GM12873 (cell line): ENCODE measurements at regions not wholly inside any gene's neighbourhood (a gene's known extent, or its start where the extent isn't known, plus 50 kb on each side); places are given as distances from the start of the nearest gene placed in this dataset.

Experiments used
- CTCF ChIP-seq: IDR thresholded peaks from 2 replicates; pipeline ENCODE4 v1.5.1; 2012; ENCODE audit warnings: low read depth, mild to moderate bottlenecking, moderate library complexity, low read length, control low read depth; ENCODE audit not compliant: insufficient read depth; ENCODE audit errors: missing control alignments

DNA sequence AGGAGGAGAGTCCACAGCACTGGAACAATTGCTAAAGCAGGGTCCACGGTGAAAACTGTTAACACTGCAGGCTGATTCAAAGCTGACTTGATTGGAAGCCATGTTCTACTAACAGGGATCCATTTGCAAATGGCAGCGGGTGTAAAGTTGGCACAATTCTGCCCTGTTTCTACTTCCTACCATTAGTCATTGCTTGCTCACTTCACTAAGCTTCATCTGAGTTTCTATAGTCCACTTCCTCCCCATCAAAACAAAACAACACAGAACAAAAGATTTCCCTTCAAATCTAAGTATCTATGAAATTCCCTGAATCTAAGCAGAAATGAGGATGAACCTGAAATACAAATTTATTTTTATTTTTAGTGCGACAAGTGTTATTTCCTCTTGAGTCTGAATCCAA is 187.4 kb upstream of the SOX11 start:
- no peak for TF ChIP-seq CTCF

GRCh38 chr2:5507367-5507766 is 184.8 kb upstream of the SOX11 start:
- TF ChIP-seq CTCF: no peak

GRCh38 chr2:5509362-5509761 is 182.8 kb upstream of the SOX11 start:
- TF ChIP-seq CTCF: no peak

- TF ChIP-seq CTCF: no peak
Measured at GRCh38 chr2:5510082-5510481, 182.1 kb upstream of the SOX11 start.

DNA sequence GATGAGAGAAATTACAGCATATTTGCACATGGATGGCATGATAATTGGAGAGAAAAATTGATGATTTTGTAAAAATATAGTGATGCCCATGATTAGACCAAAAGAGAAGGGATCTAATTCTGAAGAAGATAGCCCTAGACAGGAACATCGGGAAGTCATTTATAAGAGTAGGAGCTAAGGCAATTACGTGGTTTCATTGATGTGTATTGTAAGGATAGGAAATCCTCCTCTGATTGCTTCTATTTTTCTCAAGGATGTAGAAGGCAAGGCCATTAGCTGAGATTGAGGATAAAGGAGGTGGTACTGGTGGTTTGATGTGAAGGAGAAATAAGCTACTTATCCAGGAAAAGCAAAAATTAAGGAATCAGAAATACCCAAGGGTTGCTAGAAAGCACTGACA is 176.5 kb upstream of the SOX11 start:
- no peak for TF ChIP-seq CTCF

DNA sequence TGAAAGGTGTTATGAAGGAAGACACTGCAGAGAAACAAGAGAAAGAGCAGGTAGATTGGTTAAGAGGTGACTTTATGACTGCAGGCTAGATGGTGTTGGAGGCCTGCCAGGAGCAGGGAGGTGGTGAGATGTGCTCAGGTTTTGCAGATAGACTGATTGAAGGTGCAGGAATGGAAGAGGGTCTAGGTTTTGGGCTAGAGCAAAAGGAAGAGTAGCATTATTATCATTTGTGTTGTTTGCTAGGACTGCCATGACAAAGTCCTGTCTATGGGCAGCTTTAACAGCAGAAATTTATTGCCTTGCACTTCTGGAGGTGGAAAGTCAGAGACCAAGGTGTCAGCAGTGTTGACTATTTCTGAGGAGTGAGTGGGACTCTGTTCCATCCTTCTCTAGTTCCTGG is 172.9 kb upstream of the SOX11 start:
- no peak for TF ChIP-seq CTCF

GRCh38 chr2:5520463-5520972 is 171.7 kb upstream of the SOX11 start:
- no peak for TF ChIP-seq CTCF
